GM18507 (cell line): ENCODE measurements at regions not wholly inside any gene's neighbourhood (a gene's known extent, or its start where the extent isn't known, plus 50 kb on each side); places are given as distances from the start of the nearest gene placed in this dataset.

ENCODE experiments used
- DNase-seq: peaks from one replicate; pipeline ENCODE4 v3.0.0; 2011; ENCODE audit warnings: low read depth; ENCODE audit not compliant: insufficient read length; ENCODE audit errors: extremely low spot score
- FAIRE-seq: peaks from 2 replicates; lab custom pipeline; 2011; peaks lifted over from hg19 to GRCh38; lab: Jason Lieb, UNC

DNA sequence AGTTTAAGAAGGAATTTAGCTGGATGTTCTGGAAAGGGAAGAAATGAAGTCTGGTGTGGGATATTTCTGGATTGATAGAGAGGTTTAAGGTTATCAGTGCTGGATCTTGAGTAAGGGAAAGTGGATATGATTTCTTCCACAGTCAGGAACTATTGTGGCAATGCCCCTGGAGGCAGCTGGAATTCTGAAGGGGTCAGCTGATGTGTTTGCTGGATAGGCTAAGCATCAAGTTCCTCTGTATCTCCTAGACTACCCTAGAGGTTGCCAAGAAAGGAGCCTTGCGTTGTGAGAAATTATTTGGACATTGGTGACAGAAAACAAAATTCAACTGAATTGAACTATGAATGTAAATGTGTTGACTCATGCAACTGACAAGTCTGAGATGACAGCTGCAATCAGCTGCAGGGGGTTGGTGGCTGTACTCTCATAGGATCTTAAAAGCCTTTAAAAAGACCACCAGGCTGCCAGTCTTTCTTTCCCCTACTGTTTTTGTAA is 244.4 kb downstream of the ATXN7L3B start:
- no peak for DNase-seq
- FAIRE-seq = no peak

- DNase-seq (no peak), FAIRE-seq (no peak)
These were observed 253.3 kb downstream of the ATXN7L3B start for GRCh38 chr12:74790931-74791330.

GRCh38 chr12:74791365-74791764 is 253.7 kb downstream of the ATXN7L3B start:
- FAIRE-seq (no peak), DNase-seq (no peak)

GRCh38 chr12:74794522-74794921 is 256.9 kb downstream of the ATXN7L3B start:
- FAIRE-seq (no peak), DNase-seq (no peak)

DNA sequence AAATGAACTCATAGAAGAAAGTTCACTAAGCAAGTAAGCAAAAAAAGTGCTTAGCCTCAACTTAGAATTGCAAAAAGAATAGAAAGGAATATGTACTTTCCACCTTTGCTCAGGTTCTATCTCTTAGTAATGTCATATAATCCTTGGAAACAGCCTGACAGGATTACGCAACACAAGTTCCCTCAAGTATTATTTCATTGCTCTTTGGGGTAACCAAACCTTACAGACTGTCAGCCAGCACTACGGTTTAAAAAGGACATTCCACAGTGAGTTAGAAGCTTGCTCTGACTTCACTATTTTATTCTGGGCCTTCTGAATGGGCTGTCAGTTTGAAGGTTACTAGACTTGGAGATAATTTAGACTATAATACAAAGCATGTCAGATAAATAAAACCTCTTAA is 264.0 kb downstream of the ATXN7L3B start:
- FAIRE-seq (no peak), DNase-seq (no peak)

DNA sequence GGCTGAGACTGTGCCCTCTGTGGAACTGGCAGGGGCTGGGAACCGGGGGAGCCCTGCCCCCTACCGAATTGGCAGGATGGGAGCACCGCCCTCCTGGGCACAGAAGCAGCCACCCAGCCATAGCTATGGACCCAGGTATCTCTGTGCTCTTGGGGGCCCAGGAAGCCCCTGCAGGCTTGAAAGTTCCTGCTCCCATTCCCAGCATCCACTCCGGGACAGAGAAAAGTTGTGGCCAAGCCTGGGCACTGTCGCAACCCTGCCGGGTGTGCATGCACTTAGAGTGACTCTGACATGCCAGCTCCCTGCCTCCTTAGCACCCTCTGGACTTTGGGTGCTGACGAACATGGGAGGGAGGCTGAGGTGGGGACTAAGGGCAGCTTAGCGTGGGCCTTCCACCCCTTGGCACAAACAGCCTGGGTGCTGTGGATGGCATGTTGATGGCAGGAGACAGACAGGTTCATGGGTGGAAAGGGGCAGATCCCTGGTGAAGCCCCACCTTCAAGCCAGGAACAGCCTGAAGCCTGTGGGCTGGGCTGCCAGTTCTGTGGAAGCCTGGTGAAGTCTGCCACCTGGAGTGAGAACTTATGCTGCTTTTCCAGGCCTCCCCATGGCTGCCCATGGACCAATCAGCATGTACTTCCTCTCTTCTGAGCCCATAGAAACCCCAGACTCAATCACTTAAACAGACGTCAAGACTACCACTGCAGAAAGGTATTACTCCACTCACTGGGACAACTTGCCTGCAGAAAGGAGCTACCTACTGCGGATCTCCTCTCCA is 279.0 kb downstream of the ATXN7L3B start:
- no peak for FAIRE-seq
- DNase-seq = no peak

GRCh38 chr12:74817499-74817898 is 279.9 kb downstream of the ATXN7L3B start:
- DNase-seq (no peak), FAIRE-seq (no peak)

DNA sequence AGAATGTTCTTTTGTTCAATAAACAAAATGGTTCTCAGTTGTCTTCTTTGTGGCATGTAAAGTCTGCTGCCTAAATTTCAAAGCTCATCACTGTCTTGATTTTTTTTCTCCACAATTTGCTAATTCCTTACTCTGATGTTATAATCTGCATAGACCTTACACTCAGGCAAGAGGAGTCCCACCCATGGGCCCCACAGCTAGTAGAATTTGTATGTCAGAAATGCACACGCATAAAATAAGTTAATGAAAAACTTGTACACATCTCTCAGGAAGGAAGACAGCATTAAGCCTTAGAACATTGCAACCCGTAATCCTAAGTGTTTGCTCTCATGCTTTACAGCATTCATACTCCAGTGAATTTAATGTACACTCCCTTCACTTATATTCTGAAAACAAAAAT is 280.8 kb downstream of the ATXN7L3B start:
- no peak for DNase-seq
- no peak for FAIRE-seq

GRCh38 chr12:74820324-74820723 is 282.7 kb downstream of the ATXN7L3B start:
- FAIRE-seq (no peak), DNase-seq (no peak)

DNA sequence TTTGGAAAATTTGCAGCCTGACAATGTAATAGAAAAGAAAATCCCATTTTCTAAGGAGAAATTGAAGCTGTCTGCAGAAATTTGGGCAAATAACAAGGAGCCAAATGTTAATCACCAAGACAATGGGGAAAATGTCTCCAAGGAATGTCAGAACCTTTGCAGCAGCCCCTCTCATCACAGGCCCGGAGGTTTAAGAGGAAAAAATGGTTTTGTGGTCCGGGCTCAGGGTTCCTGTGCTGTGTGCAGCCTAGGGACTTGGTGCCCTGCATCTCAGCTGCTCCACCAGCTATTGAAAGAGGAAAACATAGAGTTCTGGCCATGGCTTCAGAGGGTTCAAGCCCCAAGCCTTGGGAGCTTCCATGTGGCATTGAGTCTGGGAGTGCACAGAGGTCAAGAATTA is 298.9 kb downstream of the ATXN7L3B start:
- DNase-seq = no peak
- FAIRE-seq = no peak

GRCh38 chr12:74846116-74846515 is 308.5 kb downstream of the ATXN7L3B start:
- DNase-seq = no peak
- no peak for FAIRE-seq

- no peak for FAIRE-seq
- DNase-seq = no peak
These were observed 309.5 kb downstream of the ATXN7L3B start for GRCh38 chr12:74847169-74847568.

DNA sequence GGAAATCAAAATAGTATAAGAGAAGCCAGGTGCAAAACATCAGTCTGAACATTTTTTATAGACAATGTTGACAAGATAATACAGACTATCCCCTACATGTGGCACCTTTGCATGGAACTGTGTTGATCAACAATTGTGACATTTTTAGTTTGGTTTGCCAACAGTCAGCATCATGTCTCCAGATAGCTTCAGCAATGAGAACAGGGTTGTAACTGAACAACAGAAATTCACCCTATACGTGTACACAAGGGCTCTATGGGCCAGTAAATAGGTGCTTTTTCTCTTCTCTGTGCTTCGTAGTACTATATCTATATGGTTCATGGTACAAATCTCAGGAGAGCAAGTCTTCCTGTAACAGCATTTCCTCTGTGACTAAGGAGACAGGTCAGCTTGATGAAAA is 310.4 kb downstream of the ATXN7L3B start:
- DNase-seq = no peak
- FAIRE-seq = no peak

DNA sequence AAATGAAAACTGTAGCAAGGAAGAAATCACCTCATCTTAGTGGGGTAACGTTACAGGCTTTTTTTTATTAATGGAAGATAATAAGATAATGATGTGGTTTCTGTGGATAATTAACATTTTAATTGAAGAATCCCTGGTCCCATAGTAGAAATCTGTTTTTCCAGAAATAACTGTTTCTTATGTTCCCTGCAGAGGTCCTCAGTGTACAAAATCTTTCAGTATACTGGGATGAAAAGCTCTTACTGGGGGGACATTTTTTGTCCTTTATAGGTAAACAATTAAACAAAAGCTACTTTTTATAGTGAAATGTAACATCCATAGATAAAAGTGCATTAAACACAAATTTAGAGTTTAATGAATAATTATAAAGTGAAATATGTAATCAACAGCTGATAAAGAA is 312.2 kb downstream of the ATXN7L3B start:
- no peak for DNase-seq
- no peak for FAIRE-seq

DNA sequence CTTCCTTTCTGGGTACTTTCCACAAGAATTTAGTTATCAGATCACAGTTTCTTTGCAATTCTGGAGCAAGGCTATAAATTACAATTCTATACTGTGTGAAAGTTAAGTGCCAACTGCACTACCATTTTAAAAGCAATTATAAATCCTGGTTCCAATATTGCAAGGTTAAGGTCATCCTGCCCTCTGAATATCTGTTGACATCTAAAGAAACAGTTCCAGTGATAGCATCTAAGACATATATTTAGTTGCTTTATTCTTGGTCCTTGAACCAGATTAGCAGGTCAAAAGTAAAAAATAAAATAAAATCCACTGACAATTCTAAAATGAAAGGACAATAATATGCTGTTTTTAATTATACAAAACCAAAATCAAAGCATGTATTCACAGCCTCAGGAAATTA is 334.2 kb downstream of the ATXN7L3B start:
- DNase-seq (no peak), FAIRE-seq (no peak)

DNA sequence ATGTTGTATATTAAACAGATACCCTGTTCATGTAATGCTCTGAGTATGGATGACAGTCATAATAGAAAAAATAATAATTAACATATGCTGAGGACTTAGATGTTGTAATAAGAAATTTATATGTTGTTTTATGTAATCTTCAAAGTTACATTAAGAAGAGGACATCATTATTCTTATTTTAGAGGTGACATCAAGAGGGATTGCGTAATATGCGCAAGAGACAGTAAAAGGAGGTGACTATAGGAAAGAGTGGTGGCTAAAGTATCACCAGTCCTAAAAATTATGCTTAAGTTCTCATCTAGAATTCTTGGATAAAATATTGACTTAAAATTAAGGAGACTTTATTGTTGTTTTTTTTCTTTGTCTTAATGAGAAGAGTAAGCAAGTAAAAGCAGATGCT is 323.9 kb downstream of the KCNC2 start:
- DNase-seq = no peak
- no peak for FAIRE-seq

DNA sequence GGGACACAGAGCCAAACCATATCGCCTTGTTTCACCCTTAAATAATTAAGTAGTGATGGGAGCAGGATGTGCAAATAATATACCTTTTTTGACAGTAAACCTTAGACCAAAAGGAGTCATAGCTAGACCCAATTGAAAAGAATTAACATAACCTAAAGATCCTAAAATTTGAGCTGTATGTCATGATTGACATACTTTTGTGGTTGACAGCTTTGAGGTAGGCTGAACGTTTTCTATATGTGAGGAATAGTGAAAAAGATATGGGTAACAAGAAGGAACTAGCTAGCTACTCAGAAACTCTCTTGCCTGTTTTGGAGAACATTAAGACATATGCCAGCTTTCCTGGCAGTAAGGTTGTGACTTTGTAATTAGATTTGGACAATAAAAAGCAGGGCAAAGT is 320.6 kb downstream of the KCNC2 start:
- no peak for FAIRE-seq
- DNase-seq = no peak

GRCh38 chr12:74889563-74890236 is 319.9 kb downstream of the KCNC2 start:
- FAIRE-seq (no peak), DNase-seq (no peak)

GRCh38 chr12:74890237-74890599 is 319.4 kb downstream of the KCNC2 start:
- DNase-seq = no peak

DNA sequence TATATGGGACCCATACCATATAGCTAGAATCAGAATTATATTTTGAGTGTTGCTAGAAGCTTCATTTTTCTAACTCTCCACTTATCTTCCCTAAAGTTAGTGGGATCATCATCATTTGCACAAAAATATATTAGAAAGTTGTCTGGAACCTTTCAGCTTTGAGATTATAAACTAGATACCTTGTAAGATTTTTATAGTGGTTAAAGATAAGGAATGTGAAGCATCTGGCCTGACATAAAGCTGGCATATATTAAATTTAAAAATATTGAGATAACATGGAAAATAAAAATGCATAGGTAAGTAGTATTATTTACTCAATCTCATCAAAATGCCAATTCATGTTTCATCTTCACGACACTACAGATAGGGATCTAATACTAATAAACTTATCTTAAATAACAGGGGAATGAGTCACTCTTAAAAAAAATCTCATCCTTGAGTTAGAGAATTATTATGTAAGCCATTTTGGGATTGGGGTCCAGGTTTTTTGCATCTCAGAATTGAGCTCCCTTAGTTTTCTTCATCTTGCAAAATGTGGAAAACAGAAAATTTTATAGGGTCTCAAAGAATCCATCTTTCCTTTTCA is 318.5 kb downstream of the KCNC2 start:
- no peak for DNase-seq
- no peak for FAIRE-seq

More at GRCh38 chr12:74890237-74890599, 319.4 kb downstream of the KCNC2 start:
- peak; percentile 76 for FAIRE-seq
